Endothelial cell of umbilical vein (primary cell): ENCODE measurements at regions not wholly inside any gene's neighbourhood (a gene's known extent, or its start where the extent isn't known, plus 50 kb on each side); places are given as distances from the start of the nearest gene placed in this dataset.

Experiments used
- BruUV-seq: library from RNA; stranded (reverse); fragments of 400-500 nt; replicated peaks from 2 replicates; lab custom pipeline; 2021; lab: Mats Ljungman, UMichigan
- CTCF ChIA-PET: fragments of 300-600, 350-600 bp; sonication (Branson Sonifier 250); formaldehyde crosslinking; loops from one replicate; lab custom pipeline; 2021; ENCODE audit warnings: antibody characterized with exemption, inconsistent platforms; lab: Charles Lee
- POLR2A ChIA-PET: fragments of 300-600, 350-600 bp; sonication (Branson Sonifier 250); formaldehyde crosslinking; loops from one replicate; lab custom pipeline; 2021; ENCODE audit warnings: antibody characterized with exemption, inconsistent platforms; lab: Charles Lee
- DNase-seq: peaks from one replicate; pipeline ENCODE4 v3.0.0-alpha.2; 2011; ENCODE audit warnings: low read depth, low spot score
- FAIRE-seq: peaks from 2 replicates; lab custom pipeline; 2011; peaks lifted over from hg19 to GRCh38; lab: Jason Lieb, UNC
- H2AFZ ChIP-seq: 2 replicates; pipeline ENCODE4 v1.6.0; 2012; ENCODE audit warnings: low read depth, low read length, control low read depth, inconsistent platforms
- H3K27ac ChIP-seq: 2 replicates; pipeline ENCODE4 v1.5.1; 2011; ENCODE audit warnings: low read depth, mild to moderate bottlenecking, control low read depth, low read length, moderate library complexity; ENCODE audit not compliant: insufficient read depth
- H3K27me3 ChIP-seq, 2 experiments: 2 replicates each; pipeline versions ENCODE4 v1.6.0 to v1.6.1; 2011; ENCODE audit warnings: low read length in 2 of 2, mixed read lengths in 1 of 2; ENCODE audit not compliant: control insufficient read depth in 2 of 2, insufficient read depth in 2 of 2
- H3K36me3 ChIP-seq, 2 experiments: 2 replicates in 1 of 2; 3 replicates in 1 of 2; pipeline ENCODE4 v1.5.1; 2011; ENCODE audit warnings: low read length in 2 of 2, mild to moderate bottlenecking in 1 of 2, moderate library complexity in 1 of 2; ENCODE audit not compliant: control insufficient read depth in 2 of 2, insufficient read depth in 2 of 2; ENCODE audit errors: extremely low read depth in 1 of 2
- H3K4me1 ChIP-seq: 3 replicates; pipeline ENCODE4 v1.5.1; 2011; ENCODE audit warnings: mild to moderate bottlenecking, low read length; ENCODE audit not compliant: control insufficient read depth, insufficient read depth; ENCODE audit errors: extremely low read depth
- H3K4me2 ChIP-seq: 2 replicates; pipeline ENCODE4 v1.6.1; 2011; ENCODE audit warnings: low read length, control low read depth, mixed read lengths; ENCODE audit not compliant: insufficient read depth
- H3K4me3 ChIP-seq, 3 experiments: fragments of 200-600 bp in 1 of 3; sonication (generic), shearing (Covaris generic) in 1 of 3; replicated peaks in 1 of 3; 2 replicates each; pipeline ENCODE4 v1.5.1; 2011 to 2016; ENCODE audit warnings: control low read depth in 3 of 3, low read length in 3 of 3, mild to moderate bottlenecking in 2 of 3, inconsistent platforms in 1 of 3, low read depth in 1 of 3, moderate library complexity in 1 of 3; ENCODE audit not compliant: insufficient read depth in 1 of 3
- H3K79me2 ChIP-seq: 2 replicates; pipeline ENCODE4 v1.6.0; 2012; ENCODE audit warnings: low read length, inconsistent platforms; ENCODE audit not compliant: control insufficient read depth, insufficient read depth
- H3K9ac ChIP-seq: replicated peaks from 2 replicates; pipeline ENCODE3; 2011; ENCODE audit warnings: low read length, control low read depth; ENCODE audit not compliant: insufficient read depth; ENCODE audit errors: extremely low read depth
- H3K9me1 ChIP-seq: replicated peaks from 3 replicates; pipeline ENCODE4 v1.6.0; 2011; ENCODE audit warnings: mild to moderate bottlenecking, low read length; ENCODE audit not compliant: control insufficient read depth, insufficient read depth; ENCODE audit errors: extremely low read depth
- H3K9me3 ChIP-seq: replicated peaks from 2 replicates; pipeline ENCODE4 v1.5.1; 2012; ENCODE audit warnings: low read length, inconsistent platforms; ENCODE audit not compliant: control insufficient read depth, insufficient read depth
- H4K20me1 ChIP-seq: replicated peaks from 2 replicates; pipeline ENCODE3; 2011; ENCODE audit warnings: mild to moderate bottlenecking, low read length; ENCODE audit not compliant: control insufficient read depth, insufficient read depth; ENCODE audit errors: extremely low read depth
- CTCF ChIP-seq, 2 donors: IDR thresholded peaks; 1 replicate in 1 of 2; 2 replicates in 1 of 2; pipeline ENCODE4 v1.5.1; 2011; ENCODE audit warnings: low read length in 2 of 2, mild to moderate bottlenecking in 2 of 2, moderate library complexity in 2 of 2, control low read depth in 1 of 2, inconsistent platforms in 1 of 2, low read depth in 1 of 2; ENCODE audit not compliant: insufficient read depth in 1 of 2; ENCODE audit errors: extremely low read depth in 1 of 2
- EZH2 ChIP-seq: IDR thresholded peaks from 2 replicates; pipeline ENCODE4 v1.6.1; 2012; ENCODE audit warnings: borderline replicate concordance, low read depth, mild to moderate bottlenecking, moderate library complexity, low read length, inconsistent platforms; ENCODE audit not compliant: severe bottlenecking
- FOS ChIP-seq: IDR thresholded peaks from 2 replicates; pipeline ENCODE4 v1.6.1; 2011; ENCODE audit warnings: mild to moderate bottlenecking, low read length, moderate library complexity, borderline replicate concordance; ENCODE audit not compliant: insufficient read depth
- GATA2 ChIP-seq: IDR thresholded peaks from 2 replicates; pipeline ENCODE4 v1.7.0; 2011; ENCODE audit warnings: low read depth, mild to moderate bottlenecking, moderate library complexity, mixed read lengths, low read length; ENCODE audit not compliant: insufficient read length, insufficient read depth
- JUN ChIP-seq: IDR thresholded peaks from 2 replicates; pipeline ENCODE4 v1.6.1; 2011; ENCODE audit warnings: borderline replicate concordance, low read depth; ENCODE audit not compliant: insufficient read length, insufficient read depth
- MAX ChIP-seq: IDR thresholded peaks from 2 replicates; pipeline ENCODE4 v1.6.1; 2011; ENCODE audit not compliant: insufficient read depth, insufficient read length
- MYC ChIP-seq: IDR thresholded peaks from one replicate; pipeline ENCODE4 v1.6.1; 2011; ENCODE audit warnings: mild to moderate bottlenecking, low read depth, low read length
- POLR2A ChIP-seq: IDR thresholded peaks from 2 replicates; pipeline ENCODE4 v1.6.1; 2012; ENCODE audit warnings: low read depth, mild to moderate bottlenecking, control low read depth, low read length
- POLR2AphosphoS5 ChIP-seq: IDR thresholded peaks from 2 replicates; pipeline ENCODE4 v1.6.1; 2012; ENCODE audit warnings: low read depth, mild to moderate bottlenecking, control low read depth, low read length, moderate library complexity; ENCODE audit not compliant: insufficient read depth
- dilution Hi-C: fragments of 300-500 bp; cut with MboI; formaldehyde crosslinking; loops from one replicate; pipeline ENCODE4 v1.15.0; 2019; ENCODE audit warnings: low sequenced_read_pairs; ENCODE audit not compliant: extremely low pct_ligation_motif_present
- intact Hi-C: fragments of 100-400 bp; cut with micrococcal nuclease; formaldehyde crosslinking; loops from one replicate; pipeline ENCODE4 v1.10.0; 2022

DNA sequence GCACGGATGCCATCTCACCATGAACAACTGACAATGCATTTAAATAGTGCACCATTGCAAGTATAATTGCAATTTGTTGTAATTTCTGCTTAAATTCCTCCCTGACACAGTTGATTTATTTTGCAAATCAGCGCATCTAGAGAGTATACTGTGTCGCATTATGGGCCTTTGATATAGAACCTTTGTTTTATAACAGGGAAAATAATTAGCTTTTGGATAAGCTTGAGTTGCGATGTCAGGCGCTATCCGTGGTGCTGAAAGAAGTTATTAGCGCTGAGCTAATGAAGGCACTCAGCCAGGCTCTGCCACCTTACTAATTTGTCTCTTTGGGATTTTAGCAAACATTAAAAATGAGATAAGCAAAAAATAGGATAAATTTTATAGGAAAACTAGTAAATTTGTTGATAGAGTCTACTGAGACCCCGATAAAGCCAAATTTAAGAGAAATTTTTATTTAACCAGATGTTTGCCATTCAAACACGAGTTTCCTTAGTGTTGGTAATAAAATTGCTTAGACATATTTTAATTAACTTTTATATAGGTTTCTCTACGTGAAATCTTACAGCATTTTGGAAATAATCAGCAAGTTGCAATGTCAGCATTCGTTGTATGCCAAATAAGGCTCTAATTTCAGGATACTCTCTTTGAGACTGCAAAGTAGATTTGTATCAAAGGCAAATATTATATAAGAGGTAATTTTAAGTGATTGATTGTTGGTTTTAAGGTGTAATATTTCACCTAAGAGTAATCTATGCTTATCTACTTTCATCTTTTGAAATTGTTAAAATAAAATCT lies 355.5 kb downstream of the TLR4 start:
- DNase-seq, result peak; percentile 26
- H4K20me1 ChIP-seq, result no peaks in the 10 kb centered on the region
- H2AFZ ChIP-seq, result no peak overlapping the region
- intact Hi-C loops (no loop called here), dilution Hi-C loops (no loop called here)
- H3K36me3 ChIP-seq, result no peaks in the 10 kb centered on the region
- no peak for TF ChIP-seq MYC
- TF ChIP-seq MAX, result no peak
- FAIRE-seq, result no peak
- H3K9me1 ChIP-seq, result no peaks in the 10 kb centered on the region
- no peaks in the 10 kb centered on the region for H3K9me3 ChIP-seq
- no peak overlapping the region for H3K9ac ChIP-seq
- H3K27ac ChIP-seq, result no peak overlapping the region
- H3K4me3 ChIP-seq, result no peak overlapping the region
- H3K27me3 ChIP-seq, result no peaks in the 10 kb centered on the region
- CTCF ChIA-PET, result interaction anchor here (1.4 kb wide), 1 partner anchor 11 kb away, joined by 3 read pairs; no protein-coding TSS in a partner anchor
- POLR2A ChIA-PET, result no interaction called here
- H3K79me2 ChIP-seq, result no peaks in the 10 kb centered on the region
- H3K4me1 ChIP-seq, result no peaks in the 10 kb centered on the region
- no peak overlapping the region for H3K4me2 ChIP-seq
- no TSS peak for BruUV-seq

GRCh38 chr9:118083161-118083560 lies 379.0 kb downstream of the TLR4 start:
- BruUV-seq, result no TSS peak

More at GRCh38 chr9:118083161-118083560, 379.0 kb downstream of the TLR4 start:
- H3K27me3 ChIP-seq, result no peaks in the 10 kb centered on the region
- POLR2A ChIA-PET, result no interaction called here
- no peak overlapping the region for H2AFZ ChIP-seq
- no peaks in the 10 kb centered on the region for H3K9me1 ChIP-seq
- TF ChIP-seq MAX, result no peak
- TF ChIP-seq JUN, result no peak
- TF ChIP-seq GATA2, result no peak
- TF ChIP-seq CTCF (IDR thresholded peaks at IDR 0.05; ENCODE audit: extremely low read depth in 1 of 2, insufficient read depth in 1 of 2, low read depth in 1 of 2, low read length in 2 of 2), result no peak
- TF ChIP-seq EZH2, result no peak
- no peak for TF ChIP-seq POLR2A
- TF ChIP-seq FOS, result no peak
- no peak for TF ChIP-seq MYC
- no peak for TF ChIP-seq POLR2AphosphoS5
- intact Hi-C loops (no loop called here), dilution Hi-C loops (no loop called here)
- no peaks in the 10 kb centered on the region for H3K4me1 ChIP-seq
- no peak overlapping the region for H3K27ac ChIP-seq
- CTCF ChIA-PET, result no interaction called here
- H3K4me2 ChIP-seq, result no peak overlapping the region
- H3K9me3 ChIP-seq, result no peaks in the 10 kb centered on the region
- FAIRE-seq, result no peak
- no peak overlapping the region for H3K9ac ChIP-seq
- DNase-seq, result no peak
- H3K4me3 ChIP-seq, result no peak overlapping the region
- H3K79me2 ChIP-seq, result no peaks in the 10 kb centered on the region
- H4K20me1 ChIP-seq, result no peaks in the 10 kb centered on the region
- H3K36me3 ChIP-seq, result no peaks in the 10 kb centered on the region
